Sigmoid colon (tissue), 6 donors: ENCODE measurements at regions not wholly inside any gene's neighbourhood (a gene's known extent, or its start where the extent isn't known, plus 50 kb on each side); places are given as distances from the start of the nearest gene placed in this dataset.

ENCODE experiments used
- DNase-seq: peaks from one replicate; pipeline ENCODE4 v3.0.0-alpha.2; 2019
- H3K27ac ChIP-seq, 4 donors: fragments of 200-600 bp; sonication (generic); one replicate each; pipeline ENCODE4 v1.5.1; 2016 to 2019; ENCODE audit warnings: mild to moderate bottlenecking in 1 of 4
- H3K27me3 ChIP-seq, 3 donors: fragments of 200-600 bp; sonication (generic); one replicate each; pipeline ENCODE4 v1.5.1; 2019; ENCODE audit warnings: mild to moderate bottlenecking in 1 of 3
- H3K36me3 ChIP-seq, 4 donors: fragments of 200-600 bp; sonication (generic); one replicate each; pipeline ENCODE4 v1.5.1; 2016 to 2019
- H3K4me1 ChIP-seq, 4 donors: fragments of 200-600 bp; sonication (generic); one replicate each; pipeline ENCODE4 v1.5.1; 2017 to 2019
- H3K4me3 ChIP-seq, 4 donors: fragments of 200-600 bp; sonication (generic); one replicate each; pipeline ENCODE4 v1.5.1; 2017 to 2019; ENCODE audit warnings: mild to moderate bottlenecking in 2 of 4, moderate library complexity in 1 of 4
- H3K9me3 ChIP-seq, 4 donors: fragments of 200-600 bp in 3 of 4; sonication (generic) in 3 of 4; one replicate each; pipeline versions ENCODE4 v1.5.1 to v1.6.1; 2013 to 2019
- EP300 ChIP-seq, 4 donors: sonication (generic); formaldehyde crosslinking; IDR thresholded peaks; one replicate each; pipeline ENCODE4 v1.6.1; 2017; ENCODE audit warnings: antibody characterized with exemption in 4 of 4
- POLR2A ChIP-seq, 2 donors: fragments of 450-650 bp; IDR thresholded peaks; one replicate each; pipeline ENCODE4 v1.6.1; 2016; ENCODE audit warnings: antibody characterized with exemption in 2 of 2, mild to moderate bottlenecking in 2 of 2, moderate library complexity in 2 of 2
- POLR2AphosphoS5 ChIP-seq, 4 donors: sonication (generic); formaldehyde crosslinking; IDR thresholded peaks; one replicate each; pipeline ENCODE4 v1.6.1; 2017; ENCODE audit warnings: antibody characterized with exemption in 4 of 4
- WGBS, 2 donors: extraction: QIAGEN DNeasy Blood & Tissue Kit; methylation state at CpG; one replicate each; pipeline ENCODE4 v1.1.7; 2013; 5-methylcytosine and 5-hydroxymethylcytosine counted together
- intact Hi-C: fragments of 100-400 bp; cut with DNase I; formaldehyde crosslinking; loops from one replicate; pipeline ENCODE4 v1.15.1; 2023
- TF ChIP-seq, protein P1 (sequence below), 4 experiments: fragments of 450-650 bp in 3 of 4; fragments of 200-600 bp in 1 of 4; IDR thresholded peaks; one replicate each; pipeline ENCODE4 v1.5.1; 2016 to 2019; ENCODE audit warnings: antibody characterized with exemption in 4 of 4, mild to moderate bottlenecking in 3 of 4, moderate library complexity in 2 of 4
- donor health status: healthy with polysubstance abuse.
- donor health status: healthy.

DNA sequence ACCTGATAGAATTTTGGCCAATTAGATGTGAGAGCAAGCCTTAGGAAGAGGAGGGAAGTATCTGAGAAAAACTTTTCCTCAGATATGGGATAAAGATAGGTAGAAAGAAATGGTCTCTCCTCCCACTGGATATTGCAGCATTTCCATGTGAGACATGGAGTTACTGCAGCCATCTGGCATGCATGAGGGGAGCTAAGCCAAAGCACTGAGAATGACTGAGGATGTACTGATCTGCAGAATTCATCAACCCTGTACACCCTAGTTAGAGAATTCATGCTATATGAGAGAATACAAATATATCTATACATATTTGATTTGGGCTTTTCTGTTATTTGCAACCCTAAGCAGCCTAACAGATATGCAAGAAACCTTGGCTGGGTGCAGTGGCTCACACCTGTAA, 52.5 kb upstream of the RPL34 start:
- intact Hi-C loops, result no loop called here
- H3K27me3 ChIP-seq, result peaks cover 0 to 5% (median 0%) of the 10 kb centered on the region in 3 donors
- no peak overlapping the region for H3K4me3 ChIP-seq
- TF ChIP-seq, protein P1, sequence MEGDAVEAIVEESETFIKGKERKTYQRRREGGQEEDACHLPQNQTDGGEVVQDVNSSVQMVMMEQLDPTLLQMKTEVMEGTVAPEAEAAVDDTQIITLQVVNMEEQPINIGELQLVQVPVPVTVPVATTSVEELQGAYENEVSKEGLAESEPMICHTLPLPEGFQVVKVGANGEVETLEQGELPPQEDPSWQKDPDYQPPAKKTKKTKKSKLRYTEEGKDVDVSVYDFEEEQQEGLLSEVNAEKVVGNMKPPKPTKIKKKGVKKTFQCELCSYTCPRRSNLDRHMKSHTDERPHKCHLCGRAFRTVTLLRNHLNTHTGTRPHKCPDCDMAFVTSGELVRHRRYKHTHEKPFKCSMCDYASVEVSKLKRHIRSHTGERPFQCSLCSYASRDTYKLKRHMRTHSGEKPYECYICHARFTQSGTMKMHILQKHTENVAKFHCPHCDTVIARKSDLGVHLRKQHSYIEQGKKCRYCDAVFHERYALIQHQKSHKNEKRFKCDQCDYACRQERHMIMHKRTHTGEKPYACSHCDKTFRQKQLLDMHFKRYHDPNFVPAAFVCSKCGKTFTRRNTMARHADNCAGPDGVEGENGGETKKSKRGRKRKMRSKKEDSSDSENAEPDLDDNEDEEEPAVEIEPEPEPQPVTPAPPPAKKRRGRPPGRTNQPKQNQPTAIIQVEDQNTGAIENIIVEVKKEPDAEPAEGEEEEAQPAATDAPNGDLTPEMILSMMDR (IDR thresholded peaks at IDR 0.05), result no peak
- TF ChIP-seq POLR2AphosphoS5 (IDR thresholded peaks at IDR 0.05), result no peak
- TF ChIP-seq POLR2A (IDR thresholded peaks at IDR 0.05), result no peak
- no peak for TF ChIP-seq EP300 (IDR thresholded peaks at IDR 0.05)
- no peaks in the 10 kb centered on the region for H3K9me3 ChIP-seq
- no peak overlapping the region for H3K27ac ChIP-seq
- no peaks in the 10 kb centered on the region for H3K36me3 ChIP-seq
- DNase-seq, result no peak
- H3K4me1 ChIP-seq, result no peaks in the 10 kb centered on the region

DNA sequence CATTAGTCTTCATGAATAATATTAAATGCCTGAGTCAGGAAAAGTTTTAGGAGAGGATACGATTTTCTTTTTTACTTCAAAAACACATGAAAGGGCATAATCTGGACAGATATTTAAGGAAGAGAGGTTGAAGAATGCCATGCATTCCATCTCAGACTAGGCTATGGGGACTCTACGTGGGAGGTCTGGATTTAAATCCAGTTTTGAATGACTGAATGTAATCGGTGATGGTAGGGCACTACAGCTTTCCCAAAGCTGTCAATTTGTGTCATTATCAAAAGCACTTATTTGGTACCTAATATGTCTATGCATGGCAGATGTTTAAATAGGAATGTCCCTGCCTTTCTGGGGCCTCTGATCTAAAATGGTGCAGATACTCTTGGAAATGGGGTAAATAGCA, 59.3 kb upstream of the RPL34 start:
- Histone ChIP-seq H3K4me1 (no peaks in the 10 kb centered on the region), H3K4me3 (no peak overlapping the region), H3K36me3 (no peaks in the 10 kb centered on the region), H3K9me3 (no peaks in the 10 kb centered on the region), H3K27me3 (no peaks in the 10 kb centered on the region), H3K27ac (peak overlapping the region in 1 of 4 donors; percentile 47)
- no peak for DNase-seq
- WGBS, 2 donors, result 76 to 82% methylated on average over 3 of the region's 3 CpGs
- intact Hi-C loops, result no loop called here
- no peak for TF ChIP-seq POLR2A (IDR thresholded peaks at IDR 0.05)
- TF ChIP-seq, protein P1 (IDR thresholded peaks at IDR 0.05), result no peak
- no peak for TF ChIP-seq EP300 (IDR thresholded peaks at IDR 0.05)
- TF ChIP-seq POLR2AphosphoS5 (IDR thresholded peaks at IDR 0.05), result no peak

DNA sequence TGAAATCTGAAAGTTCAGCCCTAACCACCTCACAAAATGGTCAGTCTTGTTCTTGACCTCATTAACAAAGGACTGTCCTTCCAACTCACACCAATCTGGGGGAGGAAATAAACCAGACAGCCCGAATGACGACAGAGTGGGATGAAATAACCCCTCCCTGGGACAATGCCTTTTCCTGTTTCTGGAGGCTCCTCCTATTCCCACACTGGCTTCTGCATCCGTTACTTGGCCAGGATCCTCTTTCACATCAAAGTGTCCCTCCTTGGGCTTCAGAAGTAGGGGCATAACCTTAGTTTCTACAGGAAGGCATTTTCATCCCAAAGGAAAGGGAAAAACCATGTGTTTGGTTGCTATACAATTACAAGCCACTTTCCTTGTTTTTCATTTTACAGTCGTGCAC, 59.8 kb upstream of the RPL34 start:
- H3K4me1 ChIP-seq, result no peaks in the 10 kb centered on the region
- H3K27ac ChIP-seq, result peak overlapping the region in 1 of 4 donors; percentile 47
- H3K9me3 ChIP-seq, result no peaks in the 10 kb centered on the region
- WGBS, 2 donors, result 74 to 77% methylated on average over 4 of the region's 4 CpGs
- no peak for DNase-seq
- no peaks in the 10 kb centered on the region for H3K27me3 ChIP-seq
- TF ChIP-seq, protein P1 (IDR thresholded peaks at IDR 0.05), result no peak
- no peak for TF ChIP-seq POLR2A (IDR thresholded peaks at IDR 0.05)
- no peak for TF ChIP-seq POLR2AphosphoS5 (IDR thresholded peaks at IDR 0.05)
- no peak for TF ChIP-seq EP300 (IDR thresholded peaks at IDR 0.05)
- intact Hi-C loops, result no loop called here
- no peaks in the 10 kb centered on the region for H3K36me3 ChIP-seq
- H3K4me3 ChIP-seq, result no peak overlapping the region

DNA sequence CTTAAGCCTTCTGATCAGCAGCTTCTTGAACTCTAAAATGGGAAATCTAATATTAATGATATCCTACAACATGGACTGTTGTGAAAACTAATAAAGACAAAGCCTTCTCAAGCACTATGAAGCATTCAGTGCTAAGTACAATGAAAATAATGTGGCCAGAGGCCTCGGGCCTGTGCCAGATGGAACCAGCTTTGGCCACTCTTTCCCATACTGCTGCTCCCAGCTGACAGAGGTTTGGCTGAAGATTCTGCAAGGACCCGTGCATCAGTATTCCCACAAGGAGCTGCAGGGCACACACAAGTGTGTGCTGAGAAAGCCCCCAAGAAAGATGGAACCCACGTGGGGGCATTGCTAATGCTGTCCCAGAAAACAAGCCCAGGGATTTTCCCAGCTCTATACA, 60.5 kb upstream of the RPL34 start:
- H3K4me3 ChIP-seq, result no peak overlapping the region
- no peak for DNase-seq
- 76 to 78% methylated on average over 3 of the region's 3 CpGs for WGBS, 2 donors
- TF ChIP-seq POLR2AphosphoS5 (IDR thresholded peaks at IDR 0.05) (no peak), EP300 (IDR thresholded peaks at IDR 0.05) (no peak), POLR2A (IDR thresholded peaks at IDR 0.05) (no peak)
- TF ChIP-seq, protein P1 (IDR thresholded peaks at IDR 0.05), result no peak
- H3K4me1 ChIP-seq, result no peaks in the 10 kb centered on the region
- H3K27me3 ChIP-seq, result no peaks in the 10 kb centered on the region
- H3K9me3 ChIP-seq, result no peaks in the 10 kb centered on the region
- no peaks in the 10 kb centered on the region for H3K36me3 ChIP-seq
- intact Hi-C loops, result no loop called here
- H3K27ac ChIP-seq, result no peak overlapping the region

DNA sequence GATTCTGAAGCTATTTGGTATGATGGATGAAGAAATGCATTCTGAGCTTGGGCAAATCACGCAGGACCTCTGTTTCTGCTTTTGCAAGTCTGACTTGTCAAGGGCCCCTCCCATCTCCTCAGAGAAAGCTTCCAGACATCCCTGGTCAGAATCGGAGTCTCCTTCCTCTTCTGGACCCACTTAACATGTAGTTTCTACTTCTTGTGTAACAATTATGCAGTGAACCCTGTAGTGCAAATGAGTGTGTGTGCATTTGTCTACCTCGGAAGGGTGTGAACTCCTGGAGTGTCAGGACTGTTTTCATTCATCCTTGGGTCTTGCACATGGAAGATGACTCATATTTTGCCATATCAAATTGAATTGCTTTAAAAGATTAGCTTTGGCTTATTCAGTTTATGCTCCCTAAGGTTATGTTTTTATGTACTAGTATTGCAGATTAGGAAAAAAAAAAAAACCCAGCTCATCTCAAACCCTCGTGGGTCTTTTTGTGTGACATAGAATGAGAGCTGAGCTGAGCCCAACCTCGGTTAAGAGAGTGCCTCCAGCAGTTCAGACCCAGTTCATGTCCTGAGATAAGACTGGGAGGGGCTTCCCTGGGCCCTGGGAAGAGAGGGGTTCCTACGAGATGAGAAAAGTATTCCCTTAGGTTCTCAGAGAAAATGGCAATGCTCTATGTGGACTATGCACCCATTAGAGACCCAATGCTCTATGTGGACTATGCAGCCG, 61.1 kb upstream of the RPL34 start:
- TF ChIP-seq, protein P1 (IDR thresholded peaks at IDR 0.05), result no peak
- TF ChIP-seq EP300 (IDR thresholded peaks at IDR 0.05) (no peak), POLR2AphosphoS5 (IDR thresholded peaks at IDR 0.05) (no peak), POLR2A (IDR thresholded peaks at IDR 0.05) (no peak)
- no peaks in the 10 kb centered on the region for H3K4me1 ChIP-seq
- 68 to 74% methylated on average over 7 of the region's 7 CpGs for WGBS, 2 donors
- H3K27me3 ChIP-seq, result no peaks in the 10 kb centered on the region
- no peak for DNase-seq
- no peaks in the 10 kb centered on the region for H3K9me3 ChIP-seq
- no peak overlapping the region for H3K4me3 ChIP-seq
- H3K36me3 ChIP-seq, result no peaks in the 10 kb centered on the region
- H3K27ac ChIP-seq, result no peak overlapping the region
- intact Hi-C loops, result no loop called here
